Suprapubic skin (tissue), 3 donors: ENCODE measurements at regions not wholly inside any gene's neighbourhood (a gene's known extent, or its start where the extent isn't known, plus 50 kb on each side); places are given as distances from the start of the nearest gene placed in this dataset.

ENCODE experiments used
- POLR2AphosphoS5 ChIP-seq, 3 donors: sonication (generic); formaldehyde crosslinking; IDR thresholded peaks; one replicate each; pipeline ENCODE4 v1.6.1; 2017; ENCODE audit warnings: antibody characterized with exemption in 3 of 3
- TF ChIP-seq, protein P1 (sequence below), 2 donors: fragments of 200-600 bp in 1 of 2; fragments of 450-650 bp in 1 of 2; sonication (generic) in 1 of 2; IDR thresholded peaks; one replicate each; pipeline ENCODE4 v1.5.1; 2016 to 2019; ENCODE audit warnings: antibody characterized with exemption in 2 of 2, mild to moderate bottlenecking in 1 of 2, moderate library complexity in 1 of 2

DNA sequence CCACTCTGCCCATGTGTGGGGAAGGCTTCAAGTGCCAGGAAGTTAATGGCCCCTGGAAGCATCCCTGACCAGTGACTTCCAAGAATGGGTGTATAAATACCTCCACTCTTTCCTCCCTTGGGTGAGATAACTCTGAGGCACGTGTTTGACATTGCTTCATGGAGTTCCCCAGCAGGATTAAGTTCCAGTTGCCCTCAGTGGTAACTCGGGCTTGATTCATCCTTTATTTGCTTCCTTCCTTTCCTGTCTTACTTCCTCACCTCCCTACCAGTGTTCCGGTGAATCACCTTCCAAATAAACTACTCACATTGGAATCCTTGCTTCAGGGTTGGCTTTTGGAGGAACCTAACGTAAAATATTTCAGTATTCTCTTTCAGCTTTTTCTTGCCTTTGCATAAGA lies 84.6 kb upstream of the JAG1 start:
- TF ChIP-seq, protein P1, sequence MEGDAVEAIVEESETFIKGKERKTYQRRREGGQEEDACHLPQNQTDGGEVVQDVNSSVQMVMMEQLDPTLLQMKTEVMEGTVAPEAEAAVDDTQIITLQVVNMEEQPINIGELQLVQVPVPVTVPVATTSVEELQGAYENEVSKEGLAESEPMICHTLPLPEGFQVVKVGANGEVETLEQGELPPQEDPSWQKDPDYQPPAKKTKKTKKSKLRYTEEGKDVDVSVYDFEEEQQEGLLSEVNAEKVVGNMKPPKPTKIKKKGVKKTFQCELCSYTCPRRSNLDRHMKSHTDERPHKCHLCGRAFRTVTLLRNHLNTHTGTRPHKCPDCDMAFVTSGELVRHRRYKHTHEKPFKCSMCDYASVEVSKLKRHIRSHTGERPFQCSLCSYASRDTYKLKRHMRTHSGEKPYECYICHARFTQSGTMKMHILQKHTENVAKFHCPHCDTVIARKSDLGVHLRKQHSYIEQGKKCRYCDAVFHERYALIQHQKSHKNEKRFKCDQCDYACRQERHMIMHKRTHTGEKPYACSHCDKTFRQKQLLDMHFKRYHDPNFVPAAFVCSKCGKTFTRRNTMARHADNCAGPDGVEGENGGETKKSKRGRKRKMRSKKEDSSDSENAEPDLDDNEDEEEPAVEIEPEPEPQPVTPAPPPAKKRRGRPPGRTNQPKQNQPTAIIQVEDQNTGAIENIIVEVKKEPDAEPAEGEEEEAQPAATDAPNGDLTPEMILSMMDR (IDR thresholded peaks at IDR 0.05) = no peak
- TF ChIP-seq POLR2AphosphoS5 (IDR thresholded peaks at IDR 0.05) = no peak
